ENCODE measurements at regions not wholly inside any gene's neighbourhood (a gene's known extent, or its start where the extent isn't known, plus 50 kb on each side); places are given as distances from the start of the nearest gene placed in this dataset.
A peak's percentile ranks its signal among the peaks of the same experiment; 100 is the strongest.
"Not testable (repeated sequence)": the region's sequence is repeated elsewhere in the genome, so short reads cannot be mapped to it uniquely, and the experiment has no call there.

- FAIRE-seq: not testable (repeated sequence)
Observed at GRCh38 chr5:62196532-62196931, 109.5 kb upstream of the KIF2A start.

DNA sequence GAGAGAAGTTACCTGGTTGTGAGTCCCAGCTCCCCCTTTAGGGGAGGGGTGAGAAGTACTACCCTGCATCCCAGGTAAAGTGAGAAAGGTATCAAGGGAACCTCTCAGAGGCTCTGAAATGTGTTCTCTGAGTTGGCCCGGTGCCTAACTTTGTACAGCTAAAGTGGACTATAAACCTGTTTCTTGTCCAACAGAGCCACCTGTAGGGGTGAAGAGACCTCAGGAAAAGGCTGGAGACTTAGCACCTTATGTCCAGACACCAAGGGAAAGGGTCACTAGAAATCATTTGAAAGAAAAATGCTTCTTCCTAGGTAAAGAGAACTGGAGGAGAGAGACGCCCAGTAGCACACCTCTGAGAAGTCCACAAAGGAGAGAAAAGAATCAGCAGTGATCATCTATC lies 108.3 kb upstream of the KIF2A start:
- FAIRE-seq: no peak

- FAIRE-seq: no peak
Observed at GRCh38 chr5:62198421-62198820, 107.6 kb upstream of the KIF2A start.

GRCh38 chr5:62199792-62200716 lies 106.0 kb upstream of the KIF2A start:
- no peak for FAIRE-seq

DNA sequence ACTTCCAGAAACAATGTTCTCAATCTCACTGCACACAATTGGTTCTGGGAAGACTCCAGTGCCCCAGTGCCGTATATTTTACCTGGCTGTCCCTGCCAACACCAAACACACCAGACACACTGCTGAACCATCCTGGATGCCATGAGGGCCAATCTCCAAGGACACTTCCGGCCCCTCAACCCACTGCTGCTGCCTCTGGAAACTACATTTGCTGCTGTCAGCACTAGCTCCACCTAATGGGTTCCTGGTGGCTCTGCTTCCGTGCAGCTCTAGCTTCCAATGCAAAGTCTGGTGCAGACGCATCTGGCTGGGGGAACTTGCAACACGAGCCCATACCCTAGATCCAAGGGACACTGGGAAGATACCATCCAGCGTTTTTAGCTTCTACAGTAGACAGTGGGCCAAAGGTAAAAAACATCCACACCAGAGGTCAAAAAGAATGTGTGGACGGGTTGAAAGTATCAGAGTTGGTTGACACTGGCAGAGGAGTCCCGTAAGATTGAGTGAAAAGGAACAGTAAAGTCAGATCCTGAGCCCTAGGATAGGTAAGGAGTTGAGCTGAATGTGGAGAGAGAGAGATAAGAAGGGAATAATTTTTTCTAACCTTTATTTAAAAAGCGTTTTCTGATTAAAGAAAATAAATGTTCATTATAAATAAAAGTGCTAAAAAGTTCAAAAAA lies 99.7 kb upstream of the KIF2A start:
- no peak for FAIRE-seq

- FAIRE-seq: no peak
Observed at GRCh38 chr5:62208218-62208852, 97.7 kb upstream of the KIF2A start.

DNA sequence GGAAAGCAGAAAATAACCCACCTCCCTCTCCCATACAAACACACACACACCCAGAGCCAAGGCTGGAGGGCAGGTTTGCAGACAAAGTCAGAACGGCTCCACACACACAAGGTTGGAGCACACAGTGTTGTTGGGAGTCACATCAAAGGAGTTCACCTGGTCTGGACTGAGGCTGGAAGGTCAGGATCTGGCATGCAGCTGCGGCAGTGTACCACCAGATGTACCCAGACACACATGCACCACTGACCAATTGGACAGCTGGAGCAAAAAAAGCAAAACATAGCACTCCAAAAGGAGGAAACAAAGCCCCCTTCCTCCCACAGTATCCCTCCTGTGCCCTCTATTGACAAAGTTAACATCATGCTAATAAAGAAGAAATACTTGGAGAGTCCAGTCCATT lies 94.6 kb upstream of the KIF2A start:
- FAIRE-seq: no peak

DNA sequence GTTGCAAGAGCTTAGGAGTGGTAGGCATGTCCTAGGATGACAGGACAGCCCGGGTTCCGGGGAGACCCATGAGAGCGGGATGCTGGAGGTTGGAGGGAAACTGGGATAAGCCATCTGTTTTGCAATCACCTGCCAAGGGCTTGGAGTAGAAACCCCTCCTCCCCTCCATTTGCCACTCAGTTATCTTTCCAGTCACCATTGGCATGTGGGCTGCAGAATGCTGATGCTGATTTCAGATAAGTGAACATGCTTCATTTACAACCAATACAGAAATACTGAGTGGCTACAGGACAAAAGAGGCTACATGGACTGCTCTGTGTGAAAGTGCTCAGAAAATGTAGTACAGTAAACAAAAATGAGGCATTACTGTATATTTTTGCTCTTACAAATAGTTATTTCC lies 93.4 kb upstream of the KIF2A start:
- FAIRE-seq: no peak

DNA sequence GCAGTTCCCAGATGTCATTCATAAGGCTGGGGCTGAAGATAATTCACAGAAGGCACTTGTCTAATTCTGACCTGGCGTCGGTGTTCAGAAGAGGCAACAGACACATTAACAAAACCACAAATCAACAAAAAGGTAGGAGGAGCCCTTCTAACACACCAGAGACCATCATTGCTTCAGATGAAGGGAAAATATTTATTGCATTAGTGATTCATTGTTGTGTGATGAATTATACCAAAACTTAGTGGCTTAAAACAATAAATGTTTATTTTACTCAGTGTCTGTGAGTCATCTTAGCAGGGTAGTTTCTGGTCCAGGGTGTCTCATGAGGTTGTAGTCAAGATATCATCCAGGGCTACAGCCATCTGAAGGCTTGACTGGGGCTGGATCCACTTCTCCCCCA lies 91.3 kb upstream of the KIF2A start:
- no peak for FAIRE-seq

GRCh38 chr5:62216603-62217002 lies 89.4 kb upstream of the KIF2A start:
- FAIRE-seq: not testable (repeated sequence)

DNA sequence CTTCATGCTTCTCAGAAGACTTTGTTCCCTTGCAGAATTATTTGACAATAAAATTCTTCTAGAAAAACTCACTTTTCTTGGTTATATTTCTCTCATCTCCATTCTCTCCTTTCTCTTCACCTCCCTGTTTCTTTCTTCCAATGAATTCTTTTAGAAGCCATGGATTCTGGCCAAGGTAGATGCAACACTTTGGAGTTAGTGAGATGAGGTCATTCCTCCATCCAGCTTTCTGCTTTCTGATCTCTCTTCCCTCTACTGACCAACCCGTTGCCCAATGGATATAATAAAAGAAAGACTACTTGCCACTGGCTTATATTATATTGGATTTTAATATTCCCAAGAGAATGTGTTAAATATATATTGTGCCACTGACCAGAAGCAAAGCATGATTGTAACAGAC lies 88.9 kb upstream of the KIF2A start:
- FAIRE-seq: not testable (repeated sequence)

- not testable (repeated sequence) for FAIRE-seq
Observed at GRCh38 chr5:62218860-62219259, 87.1 kb upstream of the KIF2A start.

DNA sequence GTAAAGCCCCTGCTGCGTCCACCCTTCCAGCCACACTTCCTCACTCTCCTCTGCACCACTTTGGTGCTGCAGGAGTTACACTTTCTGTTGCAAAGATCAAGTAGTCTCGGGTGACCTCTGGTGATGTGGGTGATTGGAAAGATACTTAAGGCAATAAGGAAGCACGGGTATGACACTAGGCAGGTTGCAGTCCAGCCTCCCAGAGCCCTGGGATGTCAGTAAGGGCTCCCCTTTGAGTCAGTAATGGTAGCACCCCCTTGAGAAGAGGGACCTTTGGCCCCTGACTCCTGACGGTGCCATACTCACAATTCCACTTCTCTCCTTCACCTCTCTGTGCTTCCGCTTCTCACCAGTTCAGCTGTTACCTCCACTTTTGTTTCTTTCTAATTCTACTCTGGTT lies 84.1 kb upstream of the KIF2A start:
- FAIRE-seq: not testable (repeated sequence)

DNA sequence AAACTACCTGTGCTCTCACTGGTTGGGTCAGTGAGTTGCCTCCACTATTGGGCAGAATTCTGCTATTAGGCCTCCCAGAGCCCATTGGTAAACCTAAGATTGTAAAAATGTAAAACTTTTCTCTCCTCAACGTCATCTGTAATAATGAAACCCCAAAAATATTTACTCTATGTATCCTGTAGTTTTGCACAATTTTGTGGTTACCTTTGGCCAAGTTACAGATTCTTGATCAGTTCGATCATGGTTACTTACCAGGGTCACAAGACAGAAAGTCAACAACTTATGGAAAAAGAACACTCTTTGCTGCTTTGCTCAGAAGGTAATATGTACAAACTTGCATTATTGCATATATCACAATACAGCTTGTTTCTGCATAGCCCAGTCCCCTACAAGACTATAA lies 83.7 kb upstream of the KIF2A start:
- FAIRE-seq: not testable (repeated sequence)

DNA sequence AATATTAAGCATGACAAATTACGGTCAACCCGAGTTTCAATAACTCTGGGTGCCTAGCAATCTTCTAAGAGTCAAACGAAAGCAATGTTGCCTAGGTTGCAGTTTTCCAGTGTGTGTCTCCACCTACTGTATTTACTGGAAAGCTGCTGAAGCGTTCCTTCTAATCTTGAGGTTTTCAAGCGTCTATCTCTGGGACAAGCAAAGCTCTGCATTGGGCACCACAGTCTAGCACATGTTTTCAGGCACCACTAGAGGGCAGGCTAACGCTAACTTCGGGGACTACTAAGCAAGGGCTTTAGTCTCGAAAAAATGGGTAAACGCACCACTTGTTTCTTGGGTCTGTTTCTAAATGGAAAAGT lies 82.7 kb upstream of the KIF2A start:
- peak; percentile 90 for FAIRE-seq

DNA sequence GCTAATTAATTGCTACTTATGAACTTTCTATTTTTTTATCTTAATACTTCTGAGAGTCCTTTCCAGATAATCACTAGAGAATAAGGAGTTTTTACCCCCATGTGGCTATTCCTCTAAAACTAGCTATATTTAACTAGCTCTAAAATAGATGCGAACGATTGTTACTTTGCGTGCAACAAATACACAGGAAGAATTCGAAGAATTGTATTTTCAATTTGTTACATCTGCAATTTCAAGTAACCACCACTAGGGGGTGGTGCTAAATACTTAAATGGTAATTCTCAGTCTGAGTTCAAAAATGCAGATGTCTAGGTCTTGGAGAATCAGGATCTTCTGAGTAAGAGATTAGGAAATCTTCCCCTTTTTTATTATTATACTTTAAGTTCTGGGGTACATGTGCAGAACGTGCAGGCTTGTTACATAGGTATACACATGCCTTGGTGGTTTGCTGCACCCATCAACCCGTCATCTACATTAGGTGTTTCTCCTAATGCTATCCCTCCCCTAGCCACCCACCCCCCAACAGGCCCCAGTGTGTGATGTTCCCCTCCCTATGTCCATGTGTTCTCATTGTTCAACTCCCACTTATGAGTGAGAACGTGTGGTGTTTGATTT lies 80.9 kb upstream of the KIF2A start:
- FAIRE-seq: not testable (repeated sequence)

DNA sequence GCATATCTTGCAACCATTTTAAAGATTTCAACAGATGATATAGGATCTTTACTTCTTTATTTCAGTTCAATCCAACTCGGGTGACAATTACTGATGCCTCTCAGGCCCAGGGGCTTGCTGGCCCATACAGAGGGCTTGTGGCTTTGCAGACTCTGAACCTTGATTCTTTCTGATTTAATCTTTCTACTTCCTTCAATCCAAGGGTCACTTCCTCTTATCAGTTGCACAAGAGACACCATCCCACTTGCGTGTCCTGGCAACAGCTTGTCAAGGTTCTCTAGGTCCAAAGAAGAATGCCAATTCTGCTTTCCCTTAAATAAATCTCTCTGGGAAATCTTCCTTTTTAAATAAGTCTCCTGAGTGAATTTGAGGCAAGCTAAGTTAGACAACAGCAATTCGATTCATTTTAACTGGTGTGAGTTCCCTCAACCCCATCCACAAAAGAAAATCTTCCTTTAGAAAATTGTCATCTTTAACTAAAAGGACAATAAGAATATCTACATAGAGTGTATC lies 75.1 kb upstream of the KIF2A start:
- not testable (repeated sequence) for FAIRE-seq

GRCh38 chr5:62231576-62231975 lies 74.4 kb upstream of the KIF2A start:
- FAIRE-seq: no peak

- FAIRE-seq: not testable (repeated sequence)
Observed at GRCh38 chr5:62232218-62232617, 73.8 kb upstream of the KIF2A start.

- not testable (repeated sequence) for FAIRE-seq
Observed at GRCh38 chr5:62233083-62234046, 72.6 kb upstream of the KIF2A start.

DNA sequence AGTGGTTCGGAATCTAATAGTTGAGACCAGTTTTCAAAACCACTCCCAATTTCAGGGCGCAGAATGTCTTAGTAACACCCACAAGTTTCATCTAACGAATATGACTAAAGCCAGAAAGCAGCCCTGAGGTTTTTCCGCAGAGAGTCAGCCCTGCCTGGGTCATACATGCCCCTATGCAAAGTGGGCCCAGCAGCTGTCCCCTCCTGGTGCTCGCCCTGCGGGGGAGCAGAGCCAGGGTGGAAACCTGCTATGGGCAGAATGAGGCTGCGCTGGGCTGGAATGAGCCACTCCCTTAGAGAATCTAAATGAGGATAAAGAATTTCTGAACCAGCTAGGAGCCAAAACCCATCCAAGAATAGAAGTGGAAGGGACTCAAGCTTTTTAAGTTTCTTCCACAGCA lies 69.4 kb upstream of the KIF2A start:
- not testable (repeated sequence) for FAIRE-seq

DNA sequence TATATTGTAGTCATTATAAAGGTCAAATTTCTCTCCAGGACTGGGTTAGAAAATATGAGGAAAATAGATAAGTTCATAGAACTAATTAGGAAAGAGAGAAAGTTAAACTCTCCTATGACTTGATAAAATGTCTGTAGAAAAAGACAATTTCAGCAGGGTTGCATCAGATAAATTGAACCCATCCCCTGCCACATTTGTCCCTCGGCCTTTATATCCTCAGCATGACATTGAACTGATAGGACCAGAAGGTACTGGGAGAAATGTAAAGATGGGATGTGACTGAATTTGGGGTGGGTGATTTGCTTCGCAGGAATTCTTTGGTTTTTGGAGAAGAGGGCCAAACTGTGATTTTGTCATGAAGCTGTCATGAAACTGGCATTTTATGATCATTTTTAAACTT lies 68.1 kb upstream of the KIF2A start:
- FAIRE-seq: not testable (repeated sequence)

All from G401.6 (cell line).